ENCODE measurements at regions not wholly inside any gene's neighbourhood (a gene's known extent, or its start where the extent isn't known, plus 50 kb on each side); places are given as distances from the start of the nearest gene placed in this dataset.

DNA sequence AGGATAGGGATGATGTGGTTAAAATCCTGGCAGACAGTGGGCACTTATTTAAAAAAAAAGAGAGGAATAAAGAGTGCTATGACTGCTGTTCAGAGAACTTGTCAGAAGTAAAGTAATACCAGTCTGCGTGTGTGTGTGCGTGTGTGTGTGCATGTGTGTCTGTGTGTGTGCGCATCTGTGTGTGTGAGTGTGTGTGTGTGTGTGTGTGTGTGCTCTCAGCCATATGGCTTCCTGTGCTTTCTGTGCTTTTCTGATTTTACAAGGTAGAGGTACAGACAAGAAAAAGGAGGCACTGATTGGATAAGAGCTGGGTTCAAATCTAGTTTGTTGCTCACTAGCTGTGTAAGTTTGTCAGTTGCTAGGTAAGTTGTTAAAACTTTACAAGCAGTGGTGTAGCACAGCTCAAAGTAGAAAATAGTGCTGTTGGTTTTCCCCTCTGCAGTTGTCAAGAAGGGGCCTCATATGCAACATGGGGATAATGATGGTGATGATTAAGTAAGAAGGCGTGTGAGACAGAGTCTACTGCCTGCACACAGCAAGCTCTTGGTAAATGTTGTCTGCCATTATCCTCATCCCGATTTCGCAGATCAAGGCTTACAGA, 155.3 kb upstream of the ZNF217 start:
- no peak overlapping the region for H3K4me3 ChIP-seq (ENCODE audit: low read depth, low read length)
- DNase-seq (ENCODE audit: low read depth) = no peak
- TF ChIP-seq, protein P1, sequence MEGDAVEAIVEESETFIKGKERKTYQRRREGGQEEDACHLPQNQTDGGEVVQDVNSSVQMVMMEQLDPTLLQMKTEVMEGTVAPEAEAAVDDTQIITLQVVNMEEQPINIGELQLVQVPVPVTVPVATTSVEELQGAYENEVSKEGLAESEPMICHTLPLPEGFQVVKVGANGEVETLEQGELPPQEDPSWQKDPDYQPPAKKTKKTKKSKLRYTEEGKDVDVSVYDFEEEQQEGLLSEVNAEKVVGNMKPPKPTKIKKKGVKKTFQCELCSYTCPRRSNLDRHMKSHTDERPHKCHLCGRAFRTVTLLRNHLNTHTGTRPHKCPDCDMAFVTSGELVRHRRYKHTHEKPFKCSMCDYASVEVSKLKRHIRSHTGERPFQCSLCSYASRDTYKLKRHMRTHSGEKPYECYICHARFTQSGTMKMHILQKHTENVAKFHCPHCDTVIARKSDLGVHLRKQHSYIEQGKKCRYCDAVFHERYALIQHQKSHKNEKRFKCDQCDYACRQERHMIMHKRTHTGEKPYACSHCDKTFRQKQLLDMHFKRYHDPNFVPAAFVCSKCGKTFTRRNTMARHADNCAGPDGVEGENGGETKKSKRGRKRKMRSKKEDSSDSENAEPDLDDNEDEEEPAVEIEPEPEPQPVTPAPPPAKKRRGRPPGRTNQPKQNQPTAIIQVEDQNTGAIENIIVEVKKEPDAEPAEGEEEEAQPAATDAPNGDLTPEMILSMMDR (IDR thresholded peaks at IDR 0.05; ENCODE audit: control insufficient read depth, extremely low read depth, insufficient read depth) = no peak

DNA sequence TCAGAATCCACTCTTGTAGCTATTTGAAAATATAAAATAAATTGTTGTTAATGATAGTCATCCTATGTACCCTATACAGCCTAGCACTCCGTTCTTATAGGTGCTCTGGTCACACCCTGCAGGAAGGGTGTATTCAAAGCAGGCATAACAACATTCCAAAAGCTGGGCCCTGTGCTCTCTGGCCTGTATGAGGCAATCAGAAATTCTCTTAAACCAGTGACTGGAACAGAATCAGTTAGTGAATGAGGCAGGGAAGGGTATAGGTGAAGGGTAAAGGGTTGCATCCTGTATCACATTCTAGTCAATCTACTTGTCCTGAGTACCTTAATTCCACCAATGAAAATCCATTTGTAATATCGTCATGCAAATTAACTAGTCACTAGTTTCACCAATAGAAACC, 154.5 kb upstream of the ZNF217 start:
- TF ChIP-seq, protein P1 (IDR thresholded peaks at IDR 0.05; ENCODE audit: control insufficient read depth, extremely low read depth, insufficient read depth) = no peak
- H3K4me3 ChIP-seq (ENCODE audit: low read depth, low read length) = no peak overlapping the region
- no peak for DNase-seq (ENCODE audit: low read depth)

DNA sequence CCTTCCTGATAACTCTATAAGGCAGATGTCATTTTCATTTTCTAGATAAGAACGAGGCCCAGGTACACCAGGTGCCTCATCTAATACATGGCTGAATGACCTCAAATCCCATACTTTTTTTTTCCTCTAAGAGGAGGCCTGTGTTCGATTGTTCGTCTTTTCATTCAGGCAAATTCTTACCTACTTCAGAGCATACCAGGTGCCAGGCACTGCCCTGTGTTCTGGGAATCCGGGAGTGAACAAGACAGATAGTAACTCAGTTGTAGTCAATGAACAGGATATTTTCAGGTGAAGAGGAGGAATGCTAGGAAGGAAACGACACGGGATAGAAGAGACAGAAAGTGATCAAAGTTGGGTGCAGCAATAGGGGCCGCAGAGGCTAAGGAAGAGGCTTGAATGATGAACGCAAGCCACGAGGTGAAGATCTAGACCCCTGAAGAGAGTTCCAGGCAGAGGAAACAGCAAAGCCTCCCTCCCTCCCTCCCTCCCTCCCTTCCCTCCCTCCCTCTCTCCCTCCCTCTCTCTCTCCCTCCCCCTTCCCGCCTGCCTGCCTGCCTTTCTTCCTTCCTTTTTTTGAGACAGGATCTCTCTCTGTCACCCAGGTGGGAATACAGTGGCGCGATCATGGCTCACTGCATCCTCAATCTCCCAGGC, 150.1 kb upstream of the ZNF217 start:
- no peak overlapping the region for H3K4me3 ChIP-seq (ENCODE audit: low read depth, low read length)
- no peak for DNase-seq (ENCODE audit: low read depth)
- TF ChIP-seq, protein P1 (IDR thresholded peaks at IDR 0.05; ENCODE audit: control insufficient read depth, extremely low read depth, insufficient read depth) = no peak

DNA sequence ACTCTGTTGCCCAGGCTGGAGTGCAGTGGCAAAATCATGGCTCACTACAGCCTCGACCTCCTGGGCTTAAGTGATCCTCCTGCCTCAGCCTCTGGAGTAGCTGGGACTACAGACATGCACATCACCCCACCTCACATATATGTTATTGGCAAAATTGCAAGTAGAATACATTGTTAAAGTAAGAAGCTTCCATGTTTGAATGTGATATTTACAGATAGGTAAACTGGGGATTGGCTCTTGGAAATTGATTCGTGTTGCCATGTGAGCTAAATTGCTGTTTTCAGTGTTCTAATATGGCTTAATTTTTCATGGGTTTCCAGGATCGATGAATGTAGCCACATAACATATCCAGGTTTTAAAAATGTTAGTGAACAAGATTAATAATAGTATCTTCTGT, 149.0 kb upstream of the ZNF217 start:
- no peak overlapping the region for H3K4me3 ChIP-seq (ENCODE audit: low read depth, low read length)
- TF ChIP-seq, protein P1 (IDR thresholded peaks at IDR 0.05; ENCODE audit: control insufficient read depth, extremely low read depth, insufficient read depth) = no peak
- DNase-seq (ENCODE audit: low read depth) = no peak

DNA sequence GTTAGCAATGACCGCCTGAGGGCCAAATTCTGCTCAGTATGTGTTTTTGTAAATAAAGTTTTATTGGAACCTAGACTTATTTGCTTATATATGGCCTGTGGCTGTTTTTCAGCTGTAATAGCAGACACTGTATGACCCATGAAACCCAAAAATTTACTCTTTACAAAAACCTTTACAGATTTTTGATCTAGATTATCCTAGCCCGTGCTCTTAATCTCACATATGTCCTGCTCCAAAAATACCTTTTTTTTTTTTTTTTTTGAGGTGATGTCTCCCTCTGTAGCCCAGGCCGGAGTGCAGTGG, 148.0 kb upstream of the ZNF217 start:
- TF ChIP-seq, protein P1 (IDR thresholded peaks at IDR 0.05; ENCODE audit: control insufficient read depth, extremely low read depth, insufficient read depth) = no peak
- no peak for DNase-seq (ENCODE audit: low read depth)
- H3K4me3 ChIP-seq (ENCODE audit: low read depth, low read length) = no peak overlapping the region

DNA sequence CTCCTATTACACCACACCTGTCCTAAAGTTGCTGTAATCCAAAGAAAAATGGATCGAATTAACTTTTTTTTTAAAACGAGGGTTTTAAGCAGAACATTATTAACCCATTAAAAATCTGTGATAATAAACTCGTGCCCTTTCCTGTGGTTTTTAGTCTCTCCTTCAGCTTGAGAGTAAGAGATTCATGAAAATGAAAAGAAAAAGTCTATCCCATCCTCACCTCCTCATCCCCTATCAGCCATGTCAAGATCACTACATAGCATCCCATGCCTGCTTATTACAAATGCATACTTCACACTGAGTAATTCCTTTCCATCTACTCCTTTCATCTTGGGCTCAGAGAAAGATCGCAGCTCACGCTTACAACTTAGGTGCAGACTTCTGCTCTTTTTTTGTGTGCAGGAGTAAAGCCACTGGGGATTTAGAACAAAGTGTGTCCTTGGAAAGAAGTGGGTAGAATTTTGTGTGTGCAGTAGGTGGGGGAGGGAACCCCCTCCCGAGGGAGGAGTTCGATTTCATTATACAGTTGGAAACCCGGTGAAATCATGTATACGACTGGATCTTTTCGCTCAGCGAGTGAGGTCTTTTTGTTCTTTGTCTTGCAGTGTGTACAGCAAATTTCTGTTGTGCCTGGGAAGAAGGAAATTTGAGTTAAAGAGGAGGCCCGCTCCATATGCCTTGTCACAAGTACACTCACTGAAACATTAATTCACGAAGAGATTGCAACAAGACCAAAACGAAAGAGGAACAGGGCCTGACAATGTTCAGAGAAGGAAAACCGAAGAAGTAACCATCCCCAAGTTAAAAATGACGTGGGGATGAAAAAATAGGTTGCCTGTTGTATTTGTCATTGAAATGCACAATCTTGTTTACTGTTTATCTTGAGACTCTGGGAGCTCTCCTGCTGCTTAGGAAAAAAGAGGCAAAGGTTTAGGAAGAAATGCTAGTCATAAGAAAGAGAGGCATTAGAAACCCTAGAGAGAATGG, 146.5 kb upstream of the ZNF217 start:
- H3K4me3 ChIP-seq (ENCODE audit: low read depth, low read length) = no peak overlapping the region
- no peak for DNase-seq (ENCODE audit: low read depth)
- TF ChIP-seq, protein P1 (IDR thresholded peaks at IDR 0.05; ENCODE audit: control insufficient read depth, extremely low read depth, insufficient read depth) = no peak

Measured in LNCaP clone FGC (cell line).